ENCODE measurements at regions not wholly inside any gene's neighbourhood (a gene's known extent, or its start where the extent isn't known, plus 50 kb on each side); places are given as distances from the start of the nearest gene placed in this dataset.

DNA sequence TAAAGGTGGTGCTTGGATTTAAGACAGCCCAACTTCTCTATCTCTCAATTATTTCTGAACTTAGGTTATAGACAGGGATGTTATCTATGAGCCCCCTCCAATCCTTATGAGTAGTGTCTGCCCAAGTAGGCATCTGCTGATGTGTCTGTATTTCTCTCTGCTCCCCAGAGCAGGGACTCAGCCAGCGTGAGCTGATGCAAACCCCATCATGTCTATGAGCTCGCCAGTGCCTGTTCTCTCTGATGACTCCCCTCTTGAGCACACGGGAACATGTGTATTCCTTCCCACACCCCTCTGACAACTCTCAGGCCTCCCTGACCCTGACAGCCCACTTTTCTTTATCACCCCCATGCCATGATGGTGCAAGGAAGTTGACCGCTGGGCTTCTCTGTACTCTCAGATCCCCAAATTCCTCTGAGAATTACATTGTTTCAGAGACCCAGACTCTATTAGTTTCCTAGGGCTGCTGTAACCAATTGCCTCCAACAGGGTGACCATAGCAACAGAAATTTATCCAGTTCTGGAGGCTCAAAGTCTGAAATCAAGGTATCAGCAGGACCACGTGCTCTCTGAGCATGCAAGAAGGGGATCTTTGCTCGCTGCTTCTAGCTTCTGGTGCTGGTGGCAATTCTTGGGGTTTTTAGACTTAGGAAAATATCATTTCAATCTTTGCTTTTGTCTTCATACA is 73.5 kb upstream of the ST8SIA2 start:
- no peaks in the 10 kb centered on the region for H3K36me3 Mint-ChIP-seq (ENCODE audit: low read depth)
- peaks cover 18% of the 10 kb centered on the region for H3K27me3 Mint-ChIP-seq (ENCODE audit: low read depth, poor library complexity)
- no peak overlapping the region for H3K27ac Mint-ChIP-seq
- DNase-seq: no peak
- no peaks in the 10 kb centered on the region for H3K9me3 Mint-ChIP-seq
- no peaks in the 10 kb centered on the region for H3K4me1 Mint-ChIP-seq
- TF ChIP-seq, protein P1, sequence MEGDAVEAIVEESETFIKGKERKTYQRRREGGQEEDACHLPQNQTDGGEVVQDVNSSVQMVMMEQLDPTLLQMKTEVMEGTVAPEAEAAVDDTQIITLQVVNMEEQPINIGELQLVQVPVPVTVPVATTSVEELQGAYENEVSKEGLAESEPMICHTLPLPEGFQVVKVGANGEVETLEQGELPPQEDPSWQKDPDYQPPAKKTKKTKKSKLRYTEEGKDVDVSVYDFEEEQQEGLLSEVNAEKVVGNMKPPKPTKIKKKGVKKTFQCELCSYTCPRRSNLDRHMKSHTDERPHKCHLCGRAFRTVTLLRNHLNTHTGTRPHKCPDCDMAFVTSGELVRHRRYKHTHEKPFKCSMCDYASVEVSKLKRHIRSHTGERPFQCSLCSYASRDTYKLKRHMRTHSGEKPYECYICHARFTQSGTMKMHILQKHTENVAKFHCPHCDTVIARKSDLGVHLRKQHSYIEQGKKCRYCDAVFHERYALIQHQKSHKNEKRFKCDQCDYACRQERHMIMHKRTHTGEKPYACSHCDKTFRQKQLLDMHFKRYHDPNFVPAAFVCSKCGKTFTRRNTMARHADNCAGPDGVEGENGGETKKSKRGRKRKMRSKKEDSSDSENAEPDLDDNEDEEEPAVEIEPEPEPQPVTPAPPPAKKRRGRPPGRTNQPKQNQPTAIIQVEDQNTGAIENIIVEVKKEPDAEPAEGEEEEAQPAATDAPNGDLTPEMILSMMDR (IDR thresholded peaks at IDR 0.05): no peak
- H3K4me3 Mint-ChIP-seq: no peak overlapping the region

- no peaks in the 10 kb centered on the region for H3K9me3 Mint-ChIP-seq
- H3K36me3 Mint-ChIP-seq (ENCODE audit: low read depth): no peaks in the 10 kb centered on the region
- peaks cover 23% of the 10 kb centered on the region for H3K27me3 Mint-ChIP-seq (ENCODE audit: low read depth, poor library complexity)
- no peak for DNase-seq
- TF ChIP-seq, protein P1 (IDR thresholded peaks at IDR 0.05): no peak
- H3K4me3 Mint-ChIP-seq: no peak overlapping the region
- H3K4me1 Mint-ChIP-seq: peaks cover 16% of the 10 kb centered on the region
- H3K27ac Mint-ChIP-seq: no peak overlapping the region
These were observed 70.9 kb upstream of the ST8SIA2 start for GRCh38 chr15:92322566-92323355.

DNA sequence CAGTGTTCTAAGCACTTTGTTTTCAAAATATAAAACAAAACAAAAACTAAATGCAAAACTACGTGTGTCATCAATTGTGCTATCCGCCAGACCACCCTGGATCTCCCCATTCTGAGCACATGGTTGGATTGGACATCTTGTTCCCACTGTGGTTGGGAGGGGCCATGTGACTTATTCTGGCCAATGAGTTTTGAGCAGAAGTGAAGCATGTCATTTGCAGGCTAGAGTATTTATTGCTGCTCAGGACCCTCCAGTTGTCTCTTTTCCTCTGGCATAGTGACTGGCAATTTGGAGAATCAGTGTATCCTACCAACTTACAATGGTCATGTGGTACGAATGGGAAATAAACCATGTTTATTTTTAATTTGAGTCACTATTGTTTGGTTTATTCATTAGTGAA is 70.2 kb upstream of the ST8SIA2 start:
- peaks cover 17% of the 10 kb centered on the region for H3K4me1 Mint-ChIP-seq

GRCh38 chr15:92324101-92324963 is 69.3 kb upstream of the ST8SIA2 start:
- Mint-ChIP-seq H3K36me3 (ENCODE audit: low read depth) (no peaks in the 10 kb centered on the region), H3K27ac (no peak overlapping the region), H3K4me1 (peaks cover 17% of the 10 kb centered on the region), H3K9me3 (no peaks in the 10 kb centered on the region), H3K4me3 (no peak overlapping the region), H3K27me3 (ENCODE audit: low read depth, poor library complexity) (peaks cover 24% of the 10 kb centered on the region)
- no peak for DNase-seq
- TF ChIP-seq, protein P1 (IDR thresholded peaks at IDR 0.05): no peak

More for the DNA sequence above, 70.2 kb upstream of the ST8SIA2 start:
- Mint-ChIP-seq H3K9me3 (no peaks in the 10 kb centered on the region), H3K36me3 (ENCODE audit: low read depth) (no peaks in the 10 kb centered on the region), H3K4me3 (no peak overlapping the region), H3K27me3 (ENCODE audit: low read depth, poor library complexity) (peaks cover 24% of the 10 kb centered on the region), H3K27ac (no peak overlapping the region)
- no peak for DNase-seq
- TF ChIP-seq, protein P1 (IDR thresholded peaks at IDR 0.05): no peak

DNA sequence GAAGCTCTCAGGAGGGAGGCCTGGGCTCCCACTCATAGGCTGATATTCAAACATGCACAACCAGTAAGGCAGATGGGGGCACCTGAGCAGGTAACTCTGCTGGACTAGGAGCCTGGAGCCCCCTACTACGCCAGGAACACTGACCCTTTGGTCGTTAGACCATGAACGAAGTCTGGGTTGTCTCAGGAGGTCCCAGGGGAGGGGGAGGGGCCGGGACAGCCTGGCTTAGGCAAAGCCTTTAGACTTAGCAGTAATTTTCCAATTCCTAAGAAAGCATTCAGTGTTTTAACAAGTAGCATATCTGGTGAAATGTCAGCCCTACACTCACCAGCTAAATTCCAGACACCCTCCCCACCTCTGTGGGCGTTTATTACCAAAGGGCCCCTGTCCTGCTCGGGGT is 67.4 kb upstream of the ST8SIA2 start:
- TF ChIP-seq, protein P1 (IDR thresholded peaks at IDR 0.05): no peak
- Mint-ChIP-seq H3K4me3 (no peak overlapping the region), H3K27ac (no peak overlapping the region), H3K9me3 (no peaks in the 10 kb centered on the region), H3K36me3 (ENCODE audit: low read depth) (no peaks in the 10 kb centered on the region), H3K4me1 (peaks cover 17% of the 10 kb centered on the region), H3K27me3 (ENCODE audit: low read depth, poor library complexity) (peaks cover 16% of the 10 kb centered on the region)
- peak; percentile 51 for DNase-seq

All from nephron progenitor cell (in vitro differentiated cells).